Mesenchymal stem cell (in vitro differentiated cells and primary cell): ENCODE measurements at regions not wholly inside any gene's neighbourhood (a gene's known extent, or its start where the extent isn't known, plus 50 kb on each side); places are given as distances from the start of the nearest gene placed in this dataset.

Experiments used
- DNase-seq: peaks from one replicate; pipeline ENCODE4 v3.0.0-alpha.2; 2013
- H2AFZ ChIP-seq: one replicate; pipeline ENCODE4 v1.6.1; 2013; ENCODE audit warnings: low read depth, mild to moderate bottlenecking, control low read depth, inconsistent platforms, low read length, moderate library complexity
- H2AK5ac ChIP-seq: 2 replicates; pipeline ENCODE4 v1.6.1; 2013; ENCODE audit warnings: low read length, moderate library complexity, mild to moderate bottlenecking, inconsistent platforms; ENCODE audit not compliant: severe bottlenecking
- H2BK120ac ChIP-seq: one replicate; pipeline ENCODE4 v1.6.1; 2013; ENCODE audit warnings: low read depth, mild to moderate bottlenecking, inconsistent platforms, low read length, moderate library complexity
- H2BK12ac ChIP-seq, 2 experiments: one replicate each; pipeline ENCODE4 v1.6.1; 2013; ENCODE audit warnings: inconsistent platforms in 2 of 2, low read length in 2 of 2, mild to moderate bottlenecking in 2 of 2, moderate library complexity in 2 of 2, control low read depth in 1 of 2
- H2BK15ac ChIP-seq: one replicate; pipeline ENCODE4 v1.6.1; 2013; ENCODE audit warnings: mild to moderate bottlenecking, low read depth, inconsistent platforms; ENCODE audit not compliant: poor library complexity, severe bottlenecking
- H2BK5ac ChIP-seq: 2 replicates; pipeline ENCODE4 v1.6.1; 2013; ENCODE audit warnings: low read depth, mild to moderate bottlenecking, low read length, control low read depth, inconsistent platforms; ENCODE audit not compliant: poor library complexity, severe bottlenecking
- H3K14ac ChIP-seq, 2 experiments: one replicate each; pipeline ENCODE4 v1.6.1; 2013; ENCODE audit warnings: inconsistent platforms in 2 of 2, low read length in 2 of 2, control low read depth in 1 of 2, mild to moderate bottlenecking in 1 of 2, moderate library complexity in 1 of 2
- H3K18ac ChIP-seq, 2 experiments: one replicate each; pipeline ENCODE4 v1.6.1; 2013; ENCODE audit warnings: inconsistent platforms in 2 of 2, low read length in 2 of 2, control low read depth in 1 of 2, low read depth in 1 of 2, mild to moderate bottlenecking in 1 of 2
- H3K23ac ChIP-seq, 2 experiments: one replicate each; pipeline ENCODE4 v1.6.1; 2013; ENCODE audit warnings: inconsistent platforms in 2 of 2, low read length in 2 of 2, mild to moderate bottlenecking in 2 of 2, moderate library complexity in 2 of 2, control low read depth in 1 of 2
- H3K27ac ChIP-seq: 2 replicates; pipeline ENCODE4 v1.5.1; 2013; ENCODE audit warnings: mild to moderate bottlenecking, moderate library complexity, low read length, control low read depth, inconsistent platforms; ENCODE audit not compliant: poor library complexity, severe bottlenecking
- H3K27me3 ChIP-seq, 2 experiments: 2 replicates each; pipeline versions ENCODE4 v1.6.1 to v1.7.0; 2013; ENCODE audit warnings: low read length in 2 of 2, mild to moderate bottlenecking in 2 of 2, moderate library complexity in 2 of 2, control low read depth in 1 of 2, inconsistent platforms in 1 of 2; ENCODE audit not compliant: control insufficient read depth in 1 of 2, insufficient read depth in 1 of 2
- H3K36me3 ChIP-seq, 2 experiments: 2 replicates each; pipeline versions ENCODE4 v1.6.1 to v1.7.0; 2013; ENCODE audit warnings: low read length in 2 of 2, control low read depth in 1 of 2, inconsistent platforms in 1 of 2, low read depth in 1 of 2, mild to moderate bottlenecking in 1 of 2; ENCODE audit not compliant: insufficient read depth in 2 of 2, control insufficient read depth in 1 of 2
- H3K4ac ChIP-seq, 2 experiments: one replicate each; pipeline ENCODE4 v1.6.1; 2013; ENCODE audit warnings: inconsistent platforms in 2 of 2, low read length in 2 of 2, mild to moderate bottlenecking in 2 of 2, moderate library complexity in 2 of 2, control low read depth in 1 of 2, low read depth in 1 of 2
- H3K4me1 ChIP-seq: 2 replicates; pipeline ENCODE4 v1.6.1; 2013; ENCODE audit warnings: low read depth, low read length, control low read depth; ENCODE audit not compliant: control insufficient read depth, insufficient read depth
- H3K4me2 ChIP-seq: 2 replicates; pipeline ENCODE4 v1.6.1; 2013; ENCODE audit warnings: low read length, mild to moderate bottlenecking, inconsistent platforms; ENCODE audit not compliant: poor library complexity, severe bottlenecking
- H3K4me3 ChIP-seq, 2 experiments: 2 replicates each; pipeline versions ENCODE4 v1.5.1 to v1.7.0; 2013; ENCODE audit warnings: low read length in 2 of 2, mild to moderate bottlenecking in 2 of 2, control low read depth in 1 of 2, low read depth in 1 of 2; ENCODE audit not compliant: insufficient read depth in 1 of 2
- H3K79me1 ChIP-seq: replicated peaks from 2 replicates; pipeline ENCODE4 v1.6.1; 2013; ENCODE audit warnings: mild to moderate bottlenecking, control low read depth, low read length, inconsistent platforms; ENCODE audit not compliant: poor library complexity, severe bottlenecking
- H3K9ac ChIP-seq: 2 replicates; pipeline ENCODE4 v1.7.0; 2013; ENCODE audit warnings: mild to moderate bottlenecking, low read length, moderate library complexity
- H3K9me3 ChIP-seq: 2 replicates; pipeline ENCODE4 v1.7.0; 2013; ENCODE audit warnings: mild to moderate bottlenecking, low read length; ENCODE audit not compliant: control insufficient read depth
- H4K8ac ChIP-seq: one replicate; pipeline ENCODE4 v1.6.1; 2013; ENCODE audit warnings: inconsistent platforms, mild to moderate bottlenecking, low read length, moderate library complexity
- H4K91ac ChIP-seq: one replicate; pipeline ENCODE4 v1.6.1; 2013; ENCODE audit warnings: mild to moderate bottlenecking, low read length, inconsistent platforms
- WGBS: methylation state at CpG from one replicate; pipeline ENCODE4 v1.1.7; 2013; ENCODE audit warnings: mixed read lengths; 5-methylcytosine and 5-hydroxymethylcytosine counted together

GRCh38 chr2:222796413-222797103, 64.3 kb upstream of the ACSL3 start:
- Histone ChIP-seq H2BK5ac (no peak overlapping the region), H3K27me3 (no peaks in the 10 kb centered on the region), H2BK120ac (no peak overlapping the region), H3K9me3 (no peaks in the 10 kb centered on the region), H3K23ac (no peak overlapping the region), H3K18ac (peak overlapping the region; percentile 37 to 63), H2BK15ac (no peak overlapping the region), H3K9ac (peak overlapping the region; percentile 19), H3K4me1 (peaks cover 4% of the 10 kb centered on the region), H3K4me3 (no peak overlapping the region), H3K79me1 (no peaks in the 10 kb centered on the region), H3K4me2 (no peak overlapping the region), H2AFZ (no peak overlapping the region), H3K27ac (peak overlapping the region; percentile 30), H4K91ac (no peak overlapping the region), H2AK5ac (peak overlapping the region; percentile 26), H3K14ac (peak overlapping the region in 1 of 2 experiments; percentile 31), H3K36me3 (no peaks in the 10 kb centered on the region), H2BK12ac (peak overlapping the region in 1 of 2 experiments; percentile 39), H3K4ac (no peak overlapping the region), H4K8ac (no peak overlapping the region)
- DNase-seq: peak; percentile 86
- 30% methylated on average over 5 of the region's 5 CpGs for WGBS

DNA sequence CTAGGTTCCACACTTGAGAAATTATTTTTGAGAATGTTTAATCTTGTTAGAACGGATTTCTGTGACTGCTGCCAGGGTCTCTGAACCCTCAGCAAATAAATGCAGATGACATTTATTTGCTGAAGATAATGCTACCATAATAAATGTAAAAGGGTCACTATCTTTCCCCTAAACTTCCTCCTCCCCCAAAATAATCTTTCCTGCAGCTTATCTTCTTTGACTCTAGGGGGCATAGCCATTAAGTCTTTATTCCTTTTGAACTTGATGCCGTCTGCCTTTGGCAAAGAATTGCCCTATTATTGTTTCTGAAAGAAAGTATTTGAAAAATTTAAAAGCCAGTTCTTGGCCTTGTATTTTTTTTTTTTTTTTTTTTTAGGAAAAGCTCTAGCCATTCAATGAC, 63.6 kb upstream of the ACSL3 start:
- H3K23ac ChIP-seq: no peak overlapping the region
- WGBS: no CpG with 5 or more reads among the region's 2 CpGs
- no peaks in the 10 kb centered on the region for H3K36me3 ChIP-seq
- H4K91ac ChIP-seq: no peak overlapping the region
- no peak overlapping the region for H4K8ac ChIP-seq
- H3K4me2 ChIP-seq: no peak overlapping the region
- H2BK120ac ChIP-seq: no peak overlapping the region
- no peak overlapping the region for H3K4ac ChIP-seq
- peak overlapping the region; percentile 19 for H3K9ac ChIP-seq
- H2BK12ac ChIP-seq: no peak overlapping the region
- no peak overlapping the region for H2AK5ac ChIP-seq
- H3K9me3 ChIP-seq: no peaks in the 10 kb centered on the region
- no peak overlapping the region for H2BK5ac ChIP-seq
- H3K27me3 ChIP-seq: no peaks in the 10 kb centered on the region
- H3K79me1 ChIP-seq: no peaks in the 10 kb centered on the region
- H3K4me3 ChIP-seq: no peak overlapping the region
- H2BK15ac ChIP-seq: no peak overlapping the region
- no peak overlapping the region for H3K18ac ChIP-seq
- H3K4me1 ChIP-seq: peaks cover 4% of the 10 kb centered on the region
- H3K14ac ChIP-seq: no peak overlapping the region
- no peak overlapping the region for H3K27ac ChIP-seq
- DNase-seq: peak; percentile 25
- no peak overlapping the region for H2AFZ ChIP-seq

GRCh38 chr2:222797871-222798270, 63.0 kb upstream of the ACSL3 start:
- Histone ChIP-seq H3K18ac (no peak overlapping the region), H2AFZ (no peak overlapping the region), H2BK12ac (no peak overlapping the region), H3K79me1 (no peaks in the 10 kb centered on the region), H4K8ac (no peak overlapping the region), H3K23ac (no peak overlapping the region), H3K27ac (no peak overlapping the region), H2BK15ac (no peak overlapping the region), H3K36me3 (no peaks in the 10 kb centered on the region), H3K4ac (no peak overlapping the region), H2BK5ac (no peak overlapping the region), H3K9ac (no peak overlapping the region), H3K14ac (no peak overlapping the region), H3K4me1 (peaks cover 4% of the 10 kb centered on the region), H3K27me3 (no peaks in the 10 kb centered on the region), H3K9me3 (no peaks in the 10 kb centered on the region), H4K91ac (no peak overlapping the region), H3K4me3 (no peak overlapping the region), H2AK5ac (no peak overlapping the region), H3K4me2 (no peak overlapping the region), H2BK120ac (no peak overlapping the region)
- DNase-seq: no peak
- WGBS: no CpG with 5 or more reads among the region's 3 CpGs

- Histone ChIP-seq H3K9ac (no peak overlapping the region), H4K8ac (no peak overlapping the region), H3K4me1 (peaks cover 4% of the 10 kb centered on the region), H4K91ac (no peak overlapping the region), H3K4me2 (no peak overlapping the region), H2BK12ac (no peak overlapping the region), H2BK5ac (no peak overlapping the region), H3K4me3 (no peak overlapping the region), H3K79me1 (no peaks in the 10 kb centered on the region), H3K18ac (peak overlapping the region in 1 of 2 experiments; percentile 22), H3K9me3 (no peaks in the 10 kb centered on the region), H2AFZ (no peak overlapping the region), H3K36me3 (no peaks in the 10 kb centered on the region), H2BK15ac (no peak overlapping the region), H3K14ac (peak overlapping the region in 1 of 2 experiments; percentile 7), H2AK5ac (no peak overlapping the region), H3K23ac (no peak overlapping the region), H3K27me3 (no peaks in the 10 kb centered on the region), H3K4ac (peak overlapping the region in 1 of 2 experiments; percentile 8), H3K27ac (no peak overlapping the region), H2BK120ac (no peak overlapping the region)
- no peak for DNase-seq
Observed at GRCh38 chr2:222798528-222798927, 62.3 kb upstream of the ACSL3 start.
